ENCODE measurements at regions not wholly inside any gene's neighbourhood (a gene's known extent, or its start where the extent isn't known, plus 50 kb on each side); places are given as distances from the start of the nearest gene placed in this dataset.

DNA sequence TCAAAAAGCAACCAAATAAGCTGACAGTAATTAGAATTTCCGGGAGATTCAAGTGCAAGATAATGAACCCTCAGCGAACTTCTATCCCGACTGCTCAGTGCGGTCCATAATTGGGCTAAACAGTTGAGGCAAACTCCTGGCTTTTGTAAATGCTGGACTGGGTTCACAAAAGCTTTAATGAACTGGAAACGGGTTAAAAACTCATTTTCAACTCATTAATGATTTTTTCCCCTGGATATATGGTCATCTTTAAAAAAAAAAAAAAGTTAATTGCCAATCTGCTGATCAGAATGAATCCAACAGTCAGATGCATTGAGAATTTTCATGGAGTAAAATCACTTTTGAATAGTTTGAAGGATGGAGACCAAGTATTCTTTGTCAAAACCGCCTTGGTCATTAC is 79.5 kb upstream of the WWC1 start:
- no peak overlapping the region for H3K4me3 ChIP-seq (ENCODE audit: low read length)
- no peaks in the 10 kb centered on the region for H3K36me3 Mint-ChIP-seq
- CTCF ChIA-PET = no interaction called here
- POLR2A ChIA-PET = no interaction called here
- H3K9me3 Mint-ChIP-seq = no peaks in the 10 kb centered on the region
- peaks cover 0 to 12% (median 1%) of the 10 kb centered on the region in 5 donors for H3K27me3 Mint-ChIP-seq
- H3K27ac ChIP-seq (ENCODE audit: low read depth, low read length) = no peak overlapping the region
- H3K27ac Mint-ChIP-seq = no peak overlapping the region
- DNase-seq (no peak), ATAC-seq (no peak)
- H3K9me3 ChIP-seq (ENCODE audit: control insufficient read depth in 2 of 3, low read length in 3 of 3) = no peaks in the 10 kb centered on the region
- H3K4me1 Mint-ChIP-seq = peaks cover 0 to 4% (median 0%) of the 10 kb centered on the region in 7 donors
- no peak overlapping the region for H3K4me3 Mint-ChIP-seq
- intact Hi-C loops (cut with micrococcal nuclease) = no loop called here
- no peaks in the 10 kb centered on the region for H3K36me3 ChIP-seq (ENCODE audit: control insufficient read depth in 2 of 3, insufficient read depth in 3 of 3, low read length in 3 of 3)
- no peaks in the 10 kb centered on the region for H3K4me1 ChIP-seq (ENCODE audit: control insufficient read depth in 2 of 2, insufficient read depth in 2 of 2, low read length in 2 of 2)
- no peaks in the 10 kb centered on the region for H3K27me3 ChIP-seq (ENCODE audit: control insufficient read depth in 2 of 2, insufficient read depth in 2 of 2, low read length in 2 of 2)

DNA sequence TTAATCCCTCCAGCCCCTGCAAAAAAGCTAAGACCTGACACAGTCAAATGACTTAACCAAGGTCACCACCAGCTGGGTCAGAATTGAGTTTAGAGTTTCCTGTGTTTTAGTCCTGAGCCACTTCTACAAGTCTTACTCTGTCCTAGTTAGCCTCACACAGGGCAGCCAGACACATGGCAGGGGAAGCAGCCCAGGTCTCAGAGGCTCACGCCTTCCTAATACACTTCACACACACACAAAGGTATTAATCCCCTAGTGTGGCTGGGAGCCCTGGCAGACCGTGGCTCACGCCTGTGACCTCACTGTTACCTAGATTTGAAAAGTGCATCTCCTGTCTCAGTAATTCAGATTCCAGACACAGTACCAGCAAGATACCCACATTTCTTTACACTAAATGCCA is 77.4 kb upstream of the WWC1 start:
- CTCF ChIA-PET = no interaction called here
- Mint-ChIP-seq H3K9me3 (no peaks in the 10 kb centered on the region), H3K4me1 (peaks cover 0 to 4% (median 0%) of the 10 kb centered on the region in 7 donors)

DNA sequence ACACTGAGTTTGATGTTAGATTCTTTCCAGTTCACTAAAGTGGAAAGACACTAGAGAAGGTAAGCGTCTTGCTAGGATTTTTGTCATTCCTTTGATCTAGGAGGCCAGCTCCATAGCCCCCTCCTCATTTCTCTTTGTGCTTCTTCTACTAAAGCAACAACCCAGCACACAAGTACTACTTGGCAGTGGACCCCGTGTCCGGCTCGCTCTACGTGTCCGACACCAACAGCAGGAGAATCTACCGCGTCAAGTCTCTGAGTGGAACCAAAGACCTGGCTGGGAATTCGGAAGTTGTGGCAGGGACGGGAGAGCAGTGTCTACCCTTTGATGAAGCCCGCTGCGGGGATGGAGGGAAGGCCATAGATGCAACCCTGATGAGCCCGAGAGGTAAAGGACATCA is 76.6 kb upstream of the WWC1 start:
- ChIA-PET POLR2A (no interaction called here), CTCF (no interaction called here)
- Mint-ChIP-seq H3K9me3 (no peaks in the 10 kb centered on the region), H3K4me3 (no peak overlapping the region), H3K27me3 (peaks cover 0 to 8% (median 0%) of the 10 kb centered on the region in 5 donors), H3K27ac (no peak overlapping the region), H3K36me3 (no peaks in the 10 kb centered on the region), H3K4me1 (peaks cover 0 to 12% (median 5%) of the 10 kb centered on the region in 7 donors)
- Histone ChIP-seq H3K27ac (ENCODE audit: low read depth, low read length) (no peak overlapping the region), H3K9me3 (ENCODE audit: control insufficient read depth in 2 of 3, low read length in 3 of 3) (no peaks in the 10 kb centered on the region), H3K36me3 (ENCODE audit: control insufficient read depth in 2 of 3, insufficient read depth in 3 of 3, low read length in 3 of 3) (no peaks in the 10 kb centered on the region), H3K4me3 (ENCODE audit: low read length) (no peak overlapping the region), H3K27me3 (ENCODE audit: control insufficient read depth in 2 of 2, insufficient read depth in 2 of 2, low read length in 2 of 2) (no peaks in the 10 kb centered on the region), H3K4me1 (ENCODE audit: control insufficient read depth in 2 of 2, insufficient read depth in 2 of 2, low read length in 2 of 2) (no peaks in the 10 kb centered on the region)
- intact Hi-C loops (cut with micrococcal nuclease) = no loop called here
- no peak for DNase-seq
- ATAC-seq = no peak

More for the DNA sequence above, 77.4 kb upstream of the WWC1 start:
- POLR2A ChIA-PET = no interaction called here
- no peak overlapping the region for H3K27ac Mint-ChIP-seq
- Histone ChIP-seq H3K9me3 (ENCODE audit: control insufficient read depth in 2 of 3, low read length in 3 of 3) (no peaks in the 10 kb centered on the region), H3K27me3 (ENCODE audit: control insufficient read depth in 2 of 2, insufficient read depth in 2 of 2, low read length in 2 of 2) (no peaks in the 10 kb centered on the region), H3K36me3 (ENCODE audit: control insufficient read depth in 2 of 3, insufficient read depth in 3 of 3, low read length in 3 of 3) (no peaks in the 10 kb centered on the region), H3K27ac (ENCODE audit: low read depth, low read length) (no peak overlapping the region), H3K4me3 (ENCODE audit: low read length) (no peak overlapping the region), H3K4me1 (ENCODE audit: control insufficient read depth in 2 of 2, insufficient read depth in 2 of 2, low read length in 2 of 2) (no peaks in the 10 kb centered on the region)
- no peak for ATAC-seq
- no peaks in the 10 kb centered on the region for H3K36me3 Mint-ChIP-seq
- H3K4me3 Mint-ChIP-seq = no peak overlapping the region
- intact Hi-C loops (cut with micrococcal nuclease) = no loop called here
- DNase-seq = no peak
- peaks cover 0 to 12% (median 0%) of the 10 kb centered on the region in 5 donors for H3K27me3 Mint-ChIP-seq

DNA sequence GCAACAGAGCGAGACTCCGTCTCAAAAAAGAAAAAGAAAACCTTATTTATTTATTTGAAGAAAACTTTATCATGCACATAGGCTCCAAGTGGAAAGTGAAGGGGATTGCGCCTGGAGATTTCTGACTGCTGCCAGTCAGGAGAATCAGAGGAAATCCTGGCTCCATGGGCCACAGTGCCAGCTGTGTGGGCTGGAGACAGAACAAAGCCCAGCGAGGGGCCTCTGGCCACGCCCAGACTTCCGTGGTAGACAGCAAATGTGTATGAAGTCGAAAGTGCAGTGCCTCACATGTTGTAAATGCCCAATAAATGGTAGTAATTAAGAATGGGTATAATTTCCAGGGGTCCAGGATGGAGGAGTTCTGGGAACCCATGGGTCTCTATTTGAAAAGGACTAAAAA is 75.8 kb upstream of the WWC1 start:
- H3K4me3 Mint-ChIP-seq = no peak overlapping the region
- H3K4me1 ChIP-seq (ENCODE audit: control insufficient read depth in 2 of 2, insufficient read depth in 2 of 2, low read length in 2 of 2) = no peaks in the 10 kb centered on the region
- no peaks in the 10 kb centered on the region for H3K9me3 Mint-ChIP-seq
- H3K27ac Mint-ChIP-seq = no peak overlapping the region
- POLR2A ChIA-PET = no interaction called here
- H3K27ac ChIP-seq (ENCODE audit: low read depth, low read length) = no peak overlapping the region
- DNase-seq (no peak), ATAC-seq (no peak)
- no peaks in the 10 kb centered on the region for H3K9me3 ChIP-seq (ENCODE audit: control insufficient read depth in 2 of 3, low read length in 3 of 3)
- H3K4me3 ChIP-seq (ENCODE audit: low read length) = no peak overlapping the region
- H3K36me3 ChIP-seq (ENCODE audit: control insufficient read depth in 2 of 3, insufficient read depth in 3 of 3, low read length in 3 of 3) = no peaks in the 10 kb centered on the region
- intact Hi-C loops (cut with micrococcal nuclease) = no loop called here
- no peaks in the 10 kb centered on the region for H3K27me3 ChIP-seq (ENCODE audit: control insufficient read depth in 2 of 2, insufficient read depth in 2 of 2, low read length in 2 of 2)
- peaks cover 0 to 8% (median 0%) of the 10 kb centered on the region in 5 donors for H3K27me3 Mint-ChIP-seq
- CTCF ChIA-PET = no interaction called here
- H3K4me1 Mint-ChIP-seq = peaks cover 0 to 16% (median 5%) of the 10 kb centered on the region in 7 donors
- H3K36me3 Mint-ChIP-seq = no peaks in the 10 kb centered on the region

DNA sequence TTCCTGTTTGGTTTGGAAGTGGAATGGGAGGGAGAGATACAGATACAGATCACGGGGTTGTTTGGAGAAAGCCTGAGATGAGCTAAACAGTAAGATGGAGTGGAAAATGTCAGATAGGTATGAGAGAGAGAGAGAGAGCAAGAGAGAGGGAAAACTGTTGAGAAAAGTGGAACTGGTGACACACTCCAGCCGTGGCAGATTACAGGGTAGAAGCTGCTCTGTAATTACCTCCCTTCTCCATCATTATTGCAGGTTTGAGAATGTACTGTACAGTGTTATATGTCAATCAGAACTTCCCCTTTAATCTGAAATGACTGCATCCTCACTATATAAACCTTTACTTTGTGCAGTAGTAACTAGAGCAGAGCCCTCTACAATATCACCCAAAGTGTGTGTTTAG is 74.5 kb upstream of the WWC1 start:
- Histone ChIP-seq H3K27ac (ENCODE audit: low read depth, low read length) (no peak overlapping the region), H3K36me3 (ENCODE audit: control insufficient read depth in 2 of 3, insufficient read depth in 3 of 3, low read length in 3 of 3) (no peaks in the 10 kb centered on the region), H3K27me3 (ENCODE audit: control insufficient read depth in 2 of 2, insufficient read depth in 2 of 2, low read length in 2 of 2) (no peaks in the 10 kb centered on the region), H3K4me3 (ENCODE audit: low read length) (no peak overlapping the region), H3K9me3 (ENCODE audit: control insufficient read depth in 2 of 3, low read length in 3 of 3) (no peaks in the 10 kb centered on the region), H3K4me1 (ENCODE audit: control insufficient read depth in 2 of 2, insufficient read depth in 2 of 2, low read length in 2 of 2) (no peaks in the 10 kb centered on the region)
- no peak for DNase-seq
- no peak for ATAC-seq
- intact Hi-C loops (cut with micrococcal nuclease) = no loop called here
- Mint-ChIP-seq H3K4me3 (no peak overlapping the region), H3K4me1 (peaks cover 0 to 16% (median 5%) of the 10 kb centered on the region in 7 donors), H3K27ac (no peak overlapping the region), H3K27me3 (peaks cover 0 to 11% (median 0%) of the 10 kb centered on the region in 5 donors), H3K36me3 (no peaks in the 10 kb centered on the region), H3K9me3 (no peaks in the 10 kb centered on the region)
- POLR2A ChIA-PET = no interaction called here
- CTCF ChIA-PET = interaction anchor here (0.6 to 1.1 kb wide), 3 partner anchors 10 to 466 kb away, joined by 3 to 4 read pairs (median 3); no protein-coding TSS in a partner anchor

DNA sequence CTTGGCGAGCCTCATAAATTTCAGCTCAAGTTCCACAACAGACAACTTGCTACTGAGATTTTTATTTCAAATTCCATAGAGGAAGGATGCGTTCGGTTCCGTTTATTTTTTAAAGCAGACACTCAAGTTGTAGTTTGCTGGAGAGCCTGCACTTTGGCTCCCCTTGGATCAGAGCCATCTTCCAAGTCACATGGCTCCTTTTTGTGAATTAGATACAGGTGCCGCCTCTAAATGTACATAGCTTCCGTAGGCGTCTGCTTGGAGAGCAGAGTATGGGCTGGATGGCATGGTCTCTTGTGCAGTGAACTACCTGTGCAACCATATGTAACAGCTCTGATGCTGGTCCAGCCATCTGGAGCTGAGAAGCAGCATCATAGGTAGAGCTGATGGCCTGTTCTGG is 73.9 kb upstream of the WWC1 start:
- ChIA-PET CTCF (interaction anchor here (0.8 to 1.1 kb wide), 2 partner anchors 9 to 10 kb away, joined by 3 to 4 read pairs; no protein-coding TSS in a partner anchor), POLR2A (no interaction called here)
- intact Hi-C loops (cut with micrococcal nuclease) = no loop called here
- Mint-ChIP-seq H3K36me3 (no peaks in the 10 kb centered on the region), H3K27me3 (peaks cover 0 to 11% (median 0%) of the 10 kb centered on the region in 5 donors), H3K4me1 (peaks cover 0 to 16% (median 5%) of the 10 kb centered on the region in 7 donors), H3K9me3 (no peaks in the 10 kb centered on the region), H3K27ac (no peak overlapping the region), H3K4me3 (no peak overlapping the region)
- Histone ChIP-seq H3K4me3 (ENCODE audit: low read length) (no peak overlapping the region), H3K36me3 (ENCODE audit: control insufficient read depth in 2 of 3, insufficient read depth in 3 of 3, low read length in 3 of 3) (no peaks in the 10 kb centered on the region), H3K27ac (ENCODE audit: low read depth, low read length) (no peak overlapping the region), H3K27me3 (ENCODE audit: control insufficient read depth in 2 of 2, insufficient read depth in 2 of 2, low read length in 2 of 2) (no peaks in the 10 kb centered on the region), H3K4me1 (ENCODE audit: control insufficient read depth in 2 of 2, insufficient read depth in 2 of 2, low read length in 2 of 2) (no peaks in the 10 kb centered on the region), H3K9me3 (ENCODE audit: control insufficient read depth in 2 of 3, low read length in 3 of 3) (no peaks in the 10 kb centered on the region)
- ATAC-seq (no peak), DNase-seq (no peak)

DNA sequence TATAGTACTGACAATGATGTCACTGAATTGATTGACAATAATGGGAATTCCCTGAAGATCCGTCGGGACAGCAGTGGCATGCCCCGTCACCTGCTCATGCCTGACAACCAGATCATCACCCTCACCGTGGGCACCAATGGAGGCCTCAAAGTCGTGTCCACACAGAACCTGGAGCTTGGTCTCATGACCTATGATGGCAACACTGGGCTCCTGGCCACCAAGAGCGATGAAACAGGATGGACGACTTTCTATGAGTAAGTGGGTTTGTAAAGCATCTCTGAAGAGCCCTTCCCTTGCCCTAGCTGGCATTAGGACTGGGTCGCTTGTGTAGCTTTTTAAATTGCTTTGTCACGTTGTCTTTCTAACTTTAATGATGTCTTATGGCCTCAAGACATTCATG is 72.7 kb upstream of the WWC1 start:
- Mint-ChIP-seq H3K36me3 (no peaks in the 10 kb centered on the region), H3K4me3 (no peak overlapping the region), H3K9me3 (no peaks in the 10 kb centered on the region), H3K27me3 (peaks cover 0 to 11% (median 0%) of the 10 kb centered on the region in 5 donors), H3K27ac (no peak overlapping the region), H3K4me1 (peaks cover 0 to 16% (median 5%) of the 10 kb centered on the region in 7 donors)
- intact Hi-C loops (cut with micrococcal nuclease) = loop anchor here (1.0 kb wide), 2 partner anchors 104 to 495 kb away; no protein-coding TSS in a partner anchor
- Histone ChIP-seq H3K36me3 (ENCODE audit: control insufficient read depth in 2 of 3, insufficient read depth in 3 of 3, low read length in 3 of 3) (no peaks in the 10 kb centered on the region), H3K4me1 (ENCODE audit: control insufficient read depth in 2 of 2, insufficient read depth in 2 of 2, low read length in 2 of 2) (no peaks in the 10 kb centered on the region), H3K4me3 (ENCODE audit: low read length) (no peak overlapping the region), H3K27me3 (ENCODE audit: control insufficient read depth in 2 of 2, insufficient read depth in 2 of 2, low read length in 2 of 2) (no peaks in the 10 kb centered on the region), H3K9me3 (ENCODE audit: control insufficient read depth in 2 of 3, low read length in 3 of 3) (no peaks in the 10 kb centered on the region), H3K27ac (ENCODE audit: low read depth, low read length) (no peak overlapping the region)
- ChIA-PET POLR2A (no interaction called here), CTCF (interaction anchor here (1.0 to 1.1 kb wide), 2 partner anchors 495 to 497 kb away, joined by 3 to 5 read pairs; no protein-coding TSS in a partner anchor)
- ATAC-seq (no peak), DNase-seq (no peak)

All from naive thymus-derived CD4-positive, alpha-beta T cell (primary cell).